ACC112 (cell line): ENCODE measurements at regions not wholly inside any gene's neighbourhood (a gene's known extent, or its start where the extent isn't known, plus 50 kb on each side); places are given as distances from the start of the nearest gene placed in this dataset.
A peak's percentile ranks its signal among the peaks of the same experiment; 100 is the strongest.

Experiments used
- H2AFZ ChIP-seq: fragments of 200-600 bp; sonication (generic); one replicate; pipeline ENCODE4 v1.6.0; 2017; ENCODE audit warnings: antibody characterized with exemption, low read length; ENCODE audit not compliant: unreplicated experiment
- H3K27ac ChIP-seq: fragments of 200-600 bp; sonication (generic); 2 replicates; pipeline ENCODE4 v1.5.1; 2014; ENCODE audit warnings: low read depth, mild to moderate bottlenecking, antibody characterized with exemption, low read length, moderate library complexity
- H3K27me3 ChIP-seq: fragments of 200-600 bp; sonication (generic); 2 replicates; pipeline ENCODE4 v1.6.1; 2014; ENCODE audit warnings: mild to moderate bottlenecking, antibody characterized with exemption, low read length, moderate library complexity, mixed read lengths; ENCODE audit not compliant: insufficient read depth
- H3K36me3 ChIP-seq: fragments of 200-600 bp; sonication (generic); 2 replicates; pipeline ENCODE4 v1.6.1; 2016; ENCODE audit warnings: mild to moderate bottlenecking, antibody characterized with exemption, low read length, moderate library complexity, mixed read lengths; ENCODE audit not compliant: insufficient read depth
- H3K4me1 ChIP-seq: fragments of 200-600 bp; sonication (generic); one replicate; pipeline ENCODE4 v1.6.1; 2016; ENCODE audit warnings: low read length, mixed read lengths; ENCODE audit not compliant: insufficient read depth, unreplicated experiment, control insufficient read depth
- H3K4me3 ChIP-seq: fragments of 200-600 bp; sonication (generic); 2 replicates; pipeline ENCODE4 v1.5.1; 2014; ENCODE audit warnings: mild to moderate bottlenecking, low read depth, low read length
- H3K79me2 ChIP-seq: fragments of 200-600 bp; sonication (generic); one replicate; pipeline ENCODE4 v1.6.0; 2016; ENCODE audit warnings: low read length; ENCODE audit not compliant: control insufficient read depth, unreplicated experiment, insufficient read depth

- Histone ChIP-seq H3K27me3 (no peaks in the 10 kb centered on the region), H3K27ac (no peak overlapping the region)
These were observed 53.4 kb downstream of the RGS2 start for GRCh38 chr1:192862271-192862670.

GRCh38 chr1:192866241-192866868 is 57.5 kb downstream of the RGS2 start:
- peak overlapping the region; percentile 18 for H2AFZ ChIP-seq
- H3K27me3 ChIP-seq, result no peaks in the 10 kb centered on the region
- H3K79me2 ChIP-seq, result no peaks in the 10 kb centered on the region

More at GRCh38 chr1:192862271-192862670, 53.4 kb downstream of the RGS2 start:
- Histone ChIP-seq H3K4me3 (no peak overlapping the region), H2AFZ (no peak overlapping the region), H3K79me2 (no peaks in the 10 kb centered on the region), H3K4me1 (no peaks in the 10 kb centered on the region), H3K36me3 (no peaks in the 10 kb centered on the region)

DNA sequence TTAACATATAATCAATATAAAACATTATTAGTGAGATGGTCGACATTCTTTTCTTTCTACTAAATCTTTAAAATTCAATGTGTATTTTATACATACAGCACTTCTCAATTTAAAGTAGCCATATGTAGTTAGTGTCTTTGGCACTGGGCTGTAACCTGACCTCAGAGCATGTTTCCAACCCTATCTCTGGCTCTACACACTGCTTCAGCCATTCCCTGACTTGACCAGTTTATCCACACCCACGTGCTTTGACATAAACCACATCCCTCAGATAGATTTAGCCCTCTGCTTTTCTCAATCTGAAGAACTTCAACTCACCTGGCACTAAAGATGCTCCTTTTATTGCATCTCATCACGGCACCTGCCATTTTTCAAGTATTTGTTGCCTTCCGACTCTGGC is 58.3 kb downstream of the RGS2 start:
- Histone ChIP-seq H3K79me2 (no peaks in the 10 kb centered on the region), H3K4me3 (no peak overlapping the region), H2AFZ (no peak overlapping the region), H3K36me3 (no peaks in the 10 kb centered on the region), H3K27ac (no peak overlapping the region), H3K4me1 (no peaks in the 10 kb centered on the region), H3K27me3 (no peaks in the 10 kb centered on the region)

More at GRCh38 chr1:192866241-192866868, 57.5 kb downstream of the RGS2 start:
- H3K4me3 ChIP-seq, result no peak overlapping the region
- H3K36me3 ChIP-seq, result no peaks in the 10 kb centered on the region
- H3K27ac ChIP-seq, result no peak overlapping the region
- no peaks in the 10 kb centered on the region for H3K4me1 ChIP-seq

GRCh38 chr1:192869308-192869940 is 60.6 kb downstream of the RGS2 start:
- no peaks in the 10 kb centered on the region for H3K4me1 ChIP-seq
- H3K79me2 ChIP-seq, result no peaks in the 10 kb centered on the region
- no peaks in the 10 kb centered on the region for H3K36me3 ChIP-seq
- no peak overlapping the region for H3K4me3 ChIP-seq
- no peak overlapping the region for H3K27ac ChIP-seq
- H2AFZ ChIP-seq, result no peak overlapping the region
- H3K27me3 ChIP-seq, result no peaks in the 10 kb centered on the region

DNA sequence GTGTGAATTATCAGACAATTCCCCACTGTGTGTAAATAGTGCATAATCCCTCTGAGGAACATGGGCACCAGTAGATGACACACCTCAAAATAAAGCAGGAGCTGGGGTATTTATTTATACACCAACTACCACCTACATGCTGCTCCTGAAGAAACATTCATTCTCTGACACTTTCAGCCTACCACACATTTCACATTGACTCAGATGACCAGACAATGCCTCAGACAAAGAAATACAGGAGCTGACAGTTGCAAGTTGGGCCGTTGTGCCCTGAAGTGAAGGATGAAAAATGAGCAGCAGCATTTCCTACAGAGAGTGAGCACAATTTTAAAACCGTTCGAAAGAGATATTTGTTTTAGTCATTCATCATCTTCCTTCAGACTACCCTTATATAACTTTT is 63.2 kb downstream of the RGS2 start:
- no peak overlapping the region for H2AFZ ChIP-seq
- H3K4me1 ChIP-seq, result no peaks in the 10 kb centered on the region
- H3K27me3 ChIP-seq, result no peaks in the 10 kb centered on the region
- H3K36me3 ChIP-seq, result no peaks in the 10 kb centered on the region
- no peak overlapping the region for H3K27ac ChIP-seq
- H3K4me3 ChIP-seq, result no peak overlapping the region
- no peaks in the 10 kb centered on the region for H3K79me2 ChIP-seq

GRCh38 chr1:192873836-192874235 is 65.0 kb downstream of the RGS2 start:
- no peak overlapping the region for H3K4me3 ChIP-seq
- no peaks in the 10 kb centered on the region for H3K36me3 ChIP-seq
- no peak overlapping the region for H2AFZ ChIP-seq
- H3K27me3 ChIP-seq, result no peaks in the 10 kb centered on the region
- no peak overlapping the region for H3K27ac ChIP-seq
- H3K79me2 ChIP-seq, result no peaks in the 10 kb centered on the region
- no peaks in the 10 kb centered on the region for H3K4me1 ChIP-seq

DNA sequence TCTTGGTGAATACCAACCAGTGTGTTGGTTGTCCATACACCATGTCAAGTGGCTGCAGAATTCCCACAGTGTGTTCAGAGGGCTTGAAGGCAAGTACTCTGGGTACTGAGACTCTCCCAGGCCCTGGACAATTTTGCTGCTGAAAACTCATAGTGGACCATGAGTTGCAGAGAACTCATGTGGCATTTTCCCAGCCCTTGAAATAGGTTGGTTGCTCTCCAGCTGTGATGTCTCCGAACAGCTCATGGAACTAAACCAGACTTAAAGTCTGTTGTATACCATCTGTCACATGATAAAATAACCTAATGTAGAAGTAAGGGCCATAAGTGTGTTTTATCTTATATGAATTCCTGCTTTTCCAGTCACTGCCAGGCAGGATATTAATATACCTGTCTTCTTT is 67.8 kb downstream of the RGS2 start:
- no peaks in the 10 kb centered on the region for H3K36me3 ChIP-seq
- H3K4me3 ChIP-seq, result no peak overlapping the region
- H3K27me3 ChIP-seq, result no peaks in the 10 kb centered on the region
- H3K4me1 ChIP-seq, result no peaks in the 10 kb centered on the region
- H3K27ac ChIP-seq, result no peak overlapping the region
- H3K79me2 ChIP-seq, result no peaks in the 10 kb centered on the region
- no peak overlapping the region for H2AFZ ChIP-seq

DNA sequence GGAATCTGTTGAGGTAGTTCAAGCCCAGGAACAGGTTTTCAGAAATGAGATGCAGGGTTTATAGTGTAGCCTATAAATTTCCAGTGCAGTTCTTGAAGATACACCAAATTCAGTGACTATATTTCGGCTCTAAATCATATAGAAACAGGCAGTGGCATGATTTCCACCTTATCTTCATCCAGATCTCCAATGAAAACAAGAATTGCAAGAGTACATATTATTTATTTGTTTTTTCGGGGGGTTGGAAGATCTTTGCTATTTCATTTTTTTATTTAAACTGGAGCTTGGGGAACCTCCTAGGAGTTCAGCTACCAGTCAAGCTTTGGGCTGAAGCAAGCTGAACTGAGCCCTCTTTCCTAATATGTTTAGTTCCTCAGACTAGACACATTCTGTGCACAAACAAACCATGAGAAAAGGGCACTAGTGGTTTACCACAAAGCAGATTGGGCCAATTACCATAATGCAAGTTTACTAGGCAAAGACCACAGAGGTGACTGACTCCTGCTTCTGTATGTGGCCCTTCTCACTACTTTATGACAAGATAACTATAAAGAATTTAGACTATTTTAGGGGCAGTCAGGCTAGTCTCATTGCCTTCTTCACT is 68.5 kb downstream of the RGS2 start:
- H3K4me3 ChIP-seq, result no peak overlapping the region
- no peaks in the 10 kb centered on the region for H3K36me3 ChIP-seq
- H3K4me1 ChIP-seq, result no peaks in the 10 kb centered on the region
- no peaks in the 10 kb centered on the region for H3K27me3 ChIP-seq
- no peaks in the 10 kb centered on the region for H3K79me2 ChIP-seq
- H2AFZ ChIP-seq, result no peak overlapping the region
- no peak overlapping the region for H3K27ac ChIP-seq

- no peaks in the 10 kb centered on the region for H3K4me1 ChIP-seq
- no peak overlapping the region for H3K27ac ChIP-seq
- no peak overlapping the region for H2AFZ ChIP-seq
These were observed 69.4 kb downstream of the RGS2 start for GRCh38 chr1:192878249-192878648.

DNA sequence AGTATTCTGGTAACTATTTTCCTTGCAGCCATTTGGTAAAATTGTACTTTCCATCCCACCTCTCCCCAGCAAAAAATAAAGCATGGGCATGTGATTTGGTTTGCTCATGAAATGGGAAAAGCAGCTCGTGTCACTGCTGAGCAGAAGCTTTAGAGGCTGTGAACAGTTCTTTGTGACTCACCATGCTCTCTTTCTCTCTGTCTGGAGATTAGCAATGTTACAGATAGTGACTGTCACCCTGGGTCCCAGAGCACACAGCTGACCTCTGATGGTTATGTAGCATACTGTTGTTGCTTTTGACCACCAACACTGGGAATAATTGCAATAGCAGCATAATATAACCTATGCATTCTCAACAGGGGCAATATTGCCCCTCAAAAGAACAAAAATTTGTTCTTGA is 70.6 kb downstream of the RGS2 start:
- H3K27me3 ChIP-seq, result no peaks in the 10 kb centered on the region
- H3K4me1 ChIP-seq, result no peaks in the 10 kb centered on the region
- no peaks in the 10 kb centered on the region for H3K36me3 ChIP-seq
- no peak overlapping the region for H3K4me3 ChIP-seq
- no peak overlapping the region for H3K27ac ChIP-seq
- H3K79me2 ChIP-seq, result no peaks in the 10 kb centered on the region
- no peak overlapping the region for H2AFZ ChIP-seq

More at GRCh38 chr1:192878249-192878648, 69.4 kb downstream of the RGS2 start:
- Histone ChIP-seq H3K36me3 (no peaks in the 10 kb centered on the region), H3K4me3 (no peak overlapping the region), H3K79me2 (no peaks in the 10 kb centered on the region), H3K27me3 (no peaks in the 10 kb centered on the region)

- no peak overlapping the region for H3K27ac ChIP-seq
- H3K79me2 ChIP-seq, result no peaks in the 10 kb centered on the region
- no peak overlapping the region for H3K4me3 ChIP-seq
- no peaks in the 10 kb centered on the region for H3K36me3 ChIP-seq
- H3K4me1 ChIP-seq, result no peaks in the 10 kb centered on the region
- H3K27me3 ChIP-seq, result no peaks in the 10 kb centered on the region
- H2AFZ ChIP-seq, result no peak overlapping the region
These were observed 71.4 kb downstream of the RGS2 start for GRCh38 chr1:192880231-192880630.
